HPDE6-E6E7 (cell line): ENCODE measurements at regions not wholly inside any gene's neighbourhood (a gene's known extent, or its start where the extent isn't known, plus 50 kb on each side); places are given as distances from the start of the nearest gene placed in this dataset.
"Not testable (repeated sequence)": the region's sequence is repeated elsewhere in the genome, so short reads cannot be mapped to it uniquely, and the experiment has no call there.

Experiments
- DNase-seq: peaks from one replicate; pipeline ENCODE4 v3.0.0; 2011; ENCODE audit warnings: missing footprints; ENCODE audit errors: extremely low spot score

DNA sequence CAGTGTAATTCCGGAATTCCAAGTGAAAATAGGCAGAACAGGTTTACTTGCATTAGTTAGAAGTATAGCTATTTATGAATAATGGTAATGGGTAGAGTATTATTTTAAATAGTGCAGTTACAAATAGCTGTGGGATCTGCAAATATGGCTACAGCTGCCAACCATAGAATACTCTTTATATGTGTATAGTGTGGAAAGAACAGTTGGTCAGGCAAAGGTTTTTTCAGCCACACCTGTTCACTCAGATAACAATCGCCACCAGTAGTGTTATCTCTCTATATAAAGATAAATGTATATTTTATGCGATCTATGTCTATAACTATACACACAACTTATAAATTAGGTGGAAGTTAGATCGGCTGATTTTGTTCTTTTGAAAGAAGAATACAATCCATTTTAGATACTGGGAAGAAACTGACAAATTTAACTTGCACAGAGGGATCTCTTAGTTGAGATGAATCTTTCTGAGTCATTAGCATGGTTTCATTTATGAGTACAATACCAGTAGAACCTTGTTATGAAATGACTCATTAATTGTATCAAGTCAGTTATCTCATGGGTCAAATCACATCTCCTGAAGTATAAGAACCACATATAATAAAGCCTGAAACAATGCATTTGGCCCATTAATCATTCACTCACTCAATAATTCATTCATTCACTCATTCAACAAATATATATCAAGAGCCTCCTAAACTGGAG lies 100.9 kb upstream of the NR3C2 start:
- no peak for DNase-seq

DNA sequence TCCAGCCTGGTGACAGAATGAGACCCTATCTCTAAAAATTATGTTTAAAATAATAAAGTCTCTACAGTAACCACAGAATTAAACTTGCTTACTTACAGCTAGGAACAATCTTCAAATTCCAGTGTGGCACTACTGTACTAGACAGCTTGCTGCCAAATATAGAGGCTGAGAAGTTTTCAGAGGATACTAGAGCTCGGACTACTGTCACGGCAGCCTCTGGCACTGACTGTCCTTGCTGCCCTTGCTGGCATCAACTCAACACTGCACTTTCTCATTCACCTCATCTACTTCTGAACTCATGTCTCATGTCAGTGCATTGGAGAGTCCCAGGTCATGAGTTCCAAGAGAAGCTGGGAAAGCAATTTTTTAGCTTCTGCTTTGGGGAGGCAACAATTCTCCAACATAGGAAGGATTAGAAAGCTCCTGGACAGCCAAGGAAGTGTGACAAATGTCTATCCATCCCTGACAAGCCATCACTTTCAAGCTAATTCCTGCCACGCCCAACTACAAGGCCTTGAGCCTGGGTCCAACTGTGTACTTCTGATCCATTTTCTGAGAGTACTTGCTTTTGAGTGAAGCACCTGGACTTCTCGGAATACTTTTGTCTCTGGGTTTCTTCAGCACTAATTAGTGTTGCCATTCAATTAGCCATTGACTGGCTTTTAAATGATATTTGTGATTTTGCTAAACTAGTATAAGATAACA lies 98.6 kb upstream of the NR3C2 start:
- DNase-seq, result no peak

DNA sequence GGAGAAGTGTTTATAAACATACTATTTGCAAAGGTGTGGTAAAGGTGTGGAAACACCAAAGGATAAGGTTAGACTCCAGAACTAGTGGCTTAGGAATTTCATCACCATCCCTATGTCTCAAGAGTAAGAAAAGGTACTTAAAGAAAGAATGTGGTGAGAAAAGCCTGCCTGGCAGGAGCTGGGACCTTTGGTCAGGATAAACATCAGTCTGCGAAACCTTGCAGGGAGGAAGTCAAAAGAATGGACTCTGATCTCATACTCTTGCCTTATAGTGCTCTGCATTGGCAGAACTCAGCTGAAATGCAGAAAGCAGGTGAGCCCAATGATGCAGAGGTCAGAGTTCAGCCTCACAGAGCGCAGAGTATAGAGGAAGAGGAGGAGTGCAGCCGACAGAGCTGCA lies 97.2 kb upstream of the NR3C2 start:
- no peak for DNase-seq

DNA sequence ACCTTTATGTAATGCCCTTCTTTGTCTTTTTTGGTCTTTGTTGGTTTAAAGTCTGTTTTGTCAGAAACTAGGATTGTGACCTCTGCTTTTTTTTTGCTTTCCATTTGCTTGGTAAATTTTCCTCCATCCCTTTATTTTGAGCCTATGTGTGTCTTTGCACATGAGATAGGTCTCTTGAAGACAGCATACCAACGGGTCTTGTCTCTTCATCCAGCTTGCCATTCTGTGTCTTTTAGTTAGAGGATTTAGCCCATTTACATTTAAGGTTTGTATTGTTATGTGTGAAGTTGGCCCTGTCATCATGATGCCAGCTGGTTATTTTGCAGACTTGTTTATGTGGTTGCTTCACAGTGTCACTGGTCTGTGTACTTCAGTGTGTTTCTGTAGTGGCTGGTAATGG lies 91.6 kb upstream of the NR3C2 start:
- DNase-seq, result not testable (repeated sequence)

DNA sequence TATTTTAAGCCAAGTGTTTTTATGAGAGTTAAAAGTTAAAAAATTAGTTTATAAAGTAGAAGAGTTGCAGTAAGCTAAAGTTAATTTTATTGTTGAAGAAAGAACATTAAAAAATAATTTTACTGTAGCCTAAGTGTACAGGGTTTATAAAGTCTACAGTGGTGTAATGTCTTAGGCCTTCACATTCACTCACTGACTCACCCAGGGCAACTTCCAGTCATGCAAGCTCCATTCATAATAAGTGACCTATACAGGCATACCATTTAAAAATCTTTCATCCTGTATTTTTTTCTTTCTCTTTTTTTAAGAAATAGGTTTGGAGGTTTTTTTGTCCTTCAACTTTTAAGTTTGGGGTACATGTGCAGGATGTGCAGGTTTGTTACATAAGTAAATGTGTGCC lies 87.9 kb upstream of the NR3C2 start:
- no peak for DNase-seq

DNA sequence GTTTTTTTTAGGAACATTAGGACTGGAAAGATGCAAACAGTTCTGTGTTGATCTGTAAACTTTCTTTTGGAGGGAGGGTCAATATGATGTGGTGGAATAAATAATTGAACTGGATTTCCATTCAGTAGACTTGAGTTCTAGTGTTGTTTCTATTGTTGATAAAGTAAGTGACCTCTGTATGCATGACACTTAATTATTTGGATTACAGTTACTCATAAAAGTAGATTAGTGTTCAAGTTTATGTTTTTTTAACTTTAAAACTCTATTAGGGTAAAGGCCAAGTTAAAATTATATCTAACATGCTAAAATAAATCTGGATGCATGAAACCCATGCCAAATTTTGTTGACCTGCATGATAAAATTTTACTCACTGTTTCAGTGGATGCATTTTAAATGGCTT lies 85.4 kb upstream of the NR3C2 start:
- DNase-seq, result no peak

DNA sequence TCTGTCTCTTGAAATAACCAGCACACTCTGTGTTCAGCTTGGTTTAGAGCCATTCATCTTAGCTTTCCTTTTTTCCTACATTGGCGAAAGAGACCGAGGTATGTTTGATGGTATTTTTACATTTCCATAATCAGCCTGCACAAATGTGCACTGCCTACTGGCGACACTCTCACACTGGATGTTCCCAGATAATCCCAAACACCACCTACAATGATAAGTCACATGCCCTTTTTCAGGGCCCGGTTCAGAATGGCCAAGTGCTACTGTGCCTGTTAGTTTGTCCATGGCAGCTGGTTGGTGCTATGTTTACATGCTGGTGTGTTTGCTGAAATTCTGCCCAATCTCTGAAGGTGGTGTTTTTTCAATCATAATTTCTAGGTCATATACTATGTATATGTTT lies 80.8 kb upstream of the NR3C2 start:
- DNase-seq, result no peak

DNA sequence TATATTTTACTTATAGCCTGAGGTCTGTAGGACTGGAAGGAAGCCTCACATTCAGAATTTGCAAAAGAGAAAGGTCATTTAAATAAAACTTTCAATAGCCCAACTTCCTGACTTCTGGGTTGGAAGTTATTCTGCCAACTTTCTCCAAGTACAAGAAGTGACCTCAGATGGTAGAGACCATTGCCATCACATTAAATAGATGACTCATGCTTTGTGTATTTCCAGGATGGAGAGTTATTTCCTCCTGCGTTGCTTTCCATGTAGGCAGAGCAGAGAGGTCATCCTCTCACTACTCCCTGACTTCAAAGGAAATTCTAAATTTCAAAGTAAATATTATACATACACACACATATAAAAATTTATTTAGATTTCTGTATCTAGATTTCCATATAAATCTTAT lies 73.0 kb upstream of the NR3C2 start:
- no peak for DNase-seq

DNA sequence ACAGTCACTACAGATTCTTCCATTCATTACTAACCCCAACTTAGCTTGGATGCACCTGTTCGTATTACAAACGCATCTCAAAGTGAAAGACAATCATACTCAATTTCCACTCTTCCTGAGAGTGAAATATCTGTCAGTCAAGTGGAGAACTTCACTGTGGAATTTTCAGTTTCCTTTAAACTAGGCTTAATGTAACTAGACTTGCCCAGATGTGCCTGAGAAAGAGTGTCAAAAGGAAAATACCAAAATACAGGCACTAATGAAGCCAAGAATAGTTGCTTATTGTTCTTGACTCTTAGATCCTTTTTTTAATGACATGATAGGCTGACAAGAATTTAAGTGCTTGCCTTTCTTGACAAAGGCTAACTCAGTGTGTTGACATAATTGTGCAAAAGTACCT lies 72.4 kb upstream of the NR3C2 start:
- no peak for DNase-seq

DNA sequence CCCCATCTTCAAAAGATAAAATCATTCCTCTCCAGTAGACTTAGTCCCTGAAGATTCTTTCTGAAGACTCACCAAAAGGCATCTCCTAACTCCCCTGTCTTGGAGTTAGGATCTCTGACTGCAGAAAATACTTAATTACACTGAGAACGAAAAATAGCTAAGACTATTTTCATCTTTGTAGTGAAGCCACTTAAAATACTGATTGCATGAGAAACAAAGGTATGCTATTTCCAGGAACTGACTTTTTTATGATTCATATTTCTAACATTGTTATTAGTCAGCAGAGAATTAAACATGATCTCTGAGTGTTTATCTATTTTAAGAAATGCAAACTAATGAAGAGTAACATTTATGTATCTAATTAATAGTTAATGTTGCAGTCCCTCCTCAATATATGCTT lies 71.8 kb upstream of the NR3C2 start:
- DNase-seq, result no peak

DNA sequence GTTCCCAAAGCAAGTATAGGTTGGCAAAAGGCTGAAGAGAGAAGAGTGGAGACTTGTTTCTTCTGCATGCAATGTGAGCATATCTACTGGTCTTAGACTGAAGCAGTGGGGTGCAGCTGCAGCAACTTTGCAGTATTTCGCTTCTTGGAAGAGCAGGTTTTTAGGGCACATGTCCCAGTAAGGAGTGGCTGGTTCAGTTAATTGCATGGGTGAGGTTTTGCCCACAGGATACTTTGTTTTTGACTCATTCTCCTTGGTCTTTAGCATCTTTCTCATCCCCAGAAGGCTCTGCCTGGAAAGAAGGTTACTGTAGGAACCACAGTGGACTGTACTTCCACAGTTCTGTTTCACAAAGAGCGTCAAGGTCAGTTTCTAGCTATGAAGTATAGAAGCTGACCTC lies 68.0 kb upstream of the NR3C2 start:
- DNase-seq, result no peak

DNA sequence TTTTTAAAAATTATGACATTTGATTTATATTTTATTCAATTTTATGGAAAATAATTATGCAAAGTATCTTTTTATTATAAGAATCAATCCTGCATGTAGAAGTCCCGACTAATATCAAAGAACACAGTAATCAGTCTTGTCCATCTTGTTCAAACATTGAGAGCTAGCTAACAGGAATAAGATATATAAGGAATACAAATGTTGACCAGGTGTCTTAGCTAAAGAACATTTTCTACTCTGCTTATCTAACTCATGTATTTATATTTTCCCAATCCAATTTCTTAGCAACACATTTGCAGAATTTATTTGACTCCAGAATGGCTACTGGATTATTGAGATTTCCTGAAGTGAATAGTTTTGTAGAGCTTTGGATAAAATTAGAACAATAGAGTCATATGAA lies 61.5 kb upstream of the NR3C2 start:
- DNase-seq, result no peak

DNA sequence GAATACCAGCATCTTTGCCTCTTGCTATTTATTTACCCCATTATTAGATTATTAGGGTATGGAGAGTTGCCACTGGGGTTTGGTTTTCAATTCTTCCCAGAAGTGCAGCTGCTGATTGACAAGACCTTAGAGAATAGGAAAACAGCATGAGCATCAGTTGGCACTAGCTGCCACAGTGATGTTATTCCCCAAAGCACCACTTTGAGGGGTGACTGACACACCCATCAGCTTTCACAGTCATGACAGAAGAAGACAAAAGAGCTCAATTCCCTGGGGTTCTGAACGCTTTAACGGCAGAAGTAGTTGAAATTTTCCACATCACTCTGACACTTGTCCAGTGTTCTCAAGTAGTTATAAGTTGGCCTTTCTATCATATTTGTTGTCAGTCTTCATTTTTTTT lies 55.0 kb upstream of the NR3C2 start:
- DNase-seq, result no peak

DNA sequence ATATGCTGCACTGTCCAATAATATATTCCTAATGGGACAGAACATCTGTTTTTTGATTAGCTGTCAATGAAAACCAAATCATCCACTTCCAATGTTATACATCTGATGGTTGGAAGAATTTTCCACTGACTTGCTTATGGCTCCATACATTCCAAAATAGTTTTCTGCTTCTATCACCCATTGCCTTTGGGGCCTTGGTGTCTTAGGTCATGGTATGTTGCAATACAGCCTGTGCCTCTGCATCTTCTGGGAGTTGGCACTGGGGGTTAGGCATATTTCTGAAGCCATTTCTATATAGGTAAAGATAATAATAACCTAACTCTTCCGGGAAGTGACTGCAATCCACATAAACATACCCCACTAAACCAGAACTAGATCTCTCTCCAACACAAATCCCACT lies 53.2 kb upstream of the NR3C2 start:
- no peak for DNase-seq
